ENCODE measurements at regions not wholly inside any gene's neighbourhood (a gene's known extent, or its start where the extent isn't known, plus 50 kb on each side); places are given as distances from the start of the nearest gene placed in this dataset.

DNA sequence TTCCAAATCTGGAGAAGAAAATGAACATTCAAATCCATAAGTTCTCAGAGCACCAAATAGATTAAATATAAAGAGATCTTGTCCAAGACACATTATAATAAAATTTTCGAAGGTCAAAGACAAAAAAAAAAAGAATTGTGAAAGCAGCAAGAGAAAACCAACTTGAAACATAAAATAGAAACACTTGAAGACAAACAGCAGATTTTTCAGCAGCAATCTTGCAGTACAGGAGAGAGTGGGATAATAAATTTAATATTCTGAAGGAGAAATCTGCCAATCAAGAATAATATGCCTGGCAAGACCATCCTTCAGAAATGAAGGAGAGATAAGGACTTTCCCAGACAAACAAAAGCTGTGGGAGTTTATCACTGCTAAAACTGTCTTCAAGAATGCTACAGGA, 150.5 kb upstream of the COL8A1 start:
- H3K4me3 ChIP-seq (ENCODE audit: low read depth, low read length), result no peak overlapping the region
- no peak for DNase-seq (ENCODE audit: low read depth)
- TF ChIP-seq, protein P1, sequence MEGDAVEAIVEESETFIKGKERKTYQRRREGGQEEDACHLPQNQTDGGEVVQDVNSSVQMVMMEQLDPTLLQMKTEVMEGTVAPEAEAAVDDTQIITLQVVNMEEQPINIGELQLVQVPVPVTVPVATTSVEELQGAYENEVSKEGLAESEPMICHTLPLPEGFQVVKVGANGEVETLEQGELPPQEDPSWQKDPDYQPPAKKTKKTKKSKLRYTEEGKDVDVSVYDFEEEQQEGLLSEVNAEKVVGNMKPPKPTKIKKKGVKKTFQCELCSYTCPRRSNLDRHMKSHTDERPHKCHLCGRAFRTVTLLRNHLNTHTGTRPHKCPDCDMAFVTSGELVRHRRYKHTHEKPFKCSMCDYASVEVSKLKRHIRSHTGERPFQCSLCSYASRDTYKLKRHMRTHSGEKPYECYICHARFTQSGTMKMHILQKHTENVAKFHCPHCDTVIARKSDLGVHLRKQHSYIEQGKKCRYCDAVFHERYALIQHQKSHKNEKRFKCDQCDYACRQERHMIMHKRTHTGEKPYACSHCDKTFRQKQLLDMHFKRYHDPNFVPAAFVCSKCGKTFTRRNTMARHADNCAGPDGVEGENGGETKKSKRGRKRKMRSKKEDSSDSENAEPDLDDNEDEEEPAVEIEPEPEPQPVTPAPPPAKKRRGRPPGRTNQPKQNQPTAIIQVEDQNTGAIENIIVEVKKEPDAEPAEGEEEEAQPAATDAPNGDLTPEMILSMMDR (IDR thresholded peaks at IDR 0.05; ENCODE audit: insufficient read depth, low read depth, low read length, missing control alignments), result no peak

DNA sequence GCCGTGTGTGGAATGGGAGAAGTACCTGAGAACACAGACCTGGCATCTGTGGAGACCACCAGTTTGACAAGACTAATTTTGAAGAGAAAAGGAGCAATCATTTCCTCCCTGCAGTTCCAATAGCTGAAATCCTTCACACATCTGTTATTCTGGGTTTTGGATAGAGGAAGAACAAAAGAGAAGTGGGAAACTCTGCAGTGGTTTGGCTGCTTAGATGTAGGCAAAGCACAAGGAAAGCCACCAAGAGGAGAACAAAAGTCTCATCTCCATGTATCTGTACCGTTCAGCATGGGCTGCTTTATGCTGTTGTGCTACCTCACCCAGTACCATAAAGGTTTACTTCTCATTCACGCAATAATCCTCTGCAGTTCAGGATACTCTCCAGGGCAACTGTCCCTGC, 153.1 kb upstream of the COL8A1 start:
- no peak overlapping the region for H3K4me3 ChIP-seq (ENCODE audit: low read depth, low read length)
- DNase-seq (ENCODE audit: low read depth), result no peak
- TF ChIP-seq, protein P1 (IDR thresholded peaks at IDR 0.05; ENCODE audit: insufficient read depth, low read depth, low read length, missing control alignments), result no peak

DNA sequence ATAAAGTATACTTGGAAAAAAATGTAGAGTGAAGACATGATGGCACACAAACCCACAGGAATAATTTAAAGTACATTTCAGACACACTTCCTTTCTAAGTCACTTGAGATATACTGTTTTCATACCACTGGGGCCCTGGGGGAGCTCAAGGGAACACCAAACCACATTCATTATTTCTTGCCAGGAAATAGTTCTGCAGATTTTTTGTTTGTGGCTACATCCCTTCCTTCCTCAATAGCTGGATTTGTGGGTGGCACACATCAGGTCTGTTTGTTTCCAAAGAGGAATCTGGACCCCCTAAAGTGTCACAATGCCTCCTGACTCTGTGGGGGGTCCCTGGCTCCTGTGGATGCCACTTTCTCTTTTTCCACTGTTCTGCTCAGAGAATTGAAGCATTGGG, 153.5 kb upstream of the COL8A1 start:
- TF ChIP-seq, protein P1 (IDR thresholded peaks at IDR 0.05; ENCODE audit: insufficient read depth, low read depth, low read length, missing control alignments), result no peak
- no peak for DNase-seq (ENCODE audit: low read depth)
- H3K4me3 ChIP-seq (ENCODE audit: low read depth, low read length), result no peak overlapping the region

DNA sequence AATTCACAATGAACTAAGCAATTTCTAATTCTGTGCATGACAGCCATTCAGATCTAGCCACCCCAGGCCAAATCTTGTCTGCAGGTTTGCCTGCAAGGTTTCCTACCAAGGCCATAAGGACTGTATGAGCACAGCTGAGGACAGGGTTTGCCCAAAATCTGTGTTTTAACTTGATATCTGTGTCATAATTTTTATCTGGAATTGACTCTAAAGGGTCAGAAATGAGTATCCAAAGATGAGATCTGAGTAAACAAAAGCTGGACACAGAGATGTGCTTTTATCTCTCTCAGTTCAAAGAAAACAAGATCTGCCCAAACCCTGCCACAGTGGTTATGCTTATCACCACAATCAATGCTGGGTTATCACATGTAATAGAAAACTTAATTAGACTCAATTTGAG, 154.6 kb upstream of the COL8A1 start:
- TF ChIP-seq, protein P1 (IDR thresholded peaks at IDR 0.05; ENCODE audit: insufficient read depth, low read depth, low read length, missing control alignments), result no peak
- no peak overlapping the region for H3K4me3 ChIP-seq (ENCODE audit: low read depth, low read length)

DNA sequence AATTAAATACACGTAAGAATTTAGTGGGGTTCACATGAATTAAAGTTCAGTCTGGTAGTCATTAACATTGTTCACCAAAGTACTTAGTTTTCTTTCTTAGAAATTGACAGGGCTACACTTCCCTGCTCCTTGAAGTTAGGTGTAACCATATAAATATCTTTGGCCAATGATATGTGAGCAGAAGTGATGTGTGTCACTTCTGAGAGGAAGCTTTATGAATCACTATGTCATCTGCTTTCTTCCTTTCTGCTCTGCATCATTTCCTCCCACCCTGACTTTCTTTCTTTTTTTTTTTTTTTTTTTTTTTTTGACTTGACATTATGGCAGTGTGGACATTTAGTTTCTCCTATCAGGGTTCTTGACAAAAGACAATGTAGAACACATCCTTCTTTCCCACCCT, 156.2 kb upstream of the COL8A1 start:
- no peak for DNase-seq (ENCODE audit: low read depth)
- no peak overlapping the region for H3K4me3 ChIP-seq (ENCODE audit: low read depth, low read length)
- TF ChIP-seq, protein P1 (IDR thresholded peaks at IDR 0.05; ENCODE audit: insufficient read depth, low read depth, low read length, missing control alignments), result no peak

More for the DNA sequence above, 154.6 kb upstream of the COL8A1 start:
- peak; percentile 23 for DNase-seq (ENCODE audit: low read depth)

DNA sequence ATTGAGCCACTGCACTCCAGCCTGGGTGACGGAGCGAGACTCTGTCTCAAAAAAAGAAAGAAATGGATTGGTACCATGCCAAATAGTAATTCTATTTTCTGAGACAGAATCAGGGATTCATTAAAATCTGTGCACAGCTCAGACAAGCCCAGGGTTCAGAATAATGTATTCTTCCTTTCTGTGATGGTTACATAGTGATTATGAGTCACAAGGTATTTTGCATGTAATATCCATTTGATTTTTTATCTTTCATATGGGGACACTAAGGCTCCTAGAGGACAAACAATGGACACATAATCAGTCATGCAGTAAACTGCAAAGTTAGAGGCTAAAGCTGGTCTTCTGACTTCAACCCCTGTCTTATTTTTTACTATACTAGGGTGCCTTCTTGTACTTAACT, 156.8 kb upstream of the COL8A1 start:
- H3K4me3 ChIP-seq (ENCODE audit: low read depth, low read length), result no peak overlapping the region
- no peak for DNase-seq (ENCODE audit: low read depth)
- TF ChIP-seq, protein P1 (IDR thresholded peaks at IDR 0.05; ENCODE audit: insufficient read depth, low read depth, low read length, missing control alignments), result no peak

DNA sequence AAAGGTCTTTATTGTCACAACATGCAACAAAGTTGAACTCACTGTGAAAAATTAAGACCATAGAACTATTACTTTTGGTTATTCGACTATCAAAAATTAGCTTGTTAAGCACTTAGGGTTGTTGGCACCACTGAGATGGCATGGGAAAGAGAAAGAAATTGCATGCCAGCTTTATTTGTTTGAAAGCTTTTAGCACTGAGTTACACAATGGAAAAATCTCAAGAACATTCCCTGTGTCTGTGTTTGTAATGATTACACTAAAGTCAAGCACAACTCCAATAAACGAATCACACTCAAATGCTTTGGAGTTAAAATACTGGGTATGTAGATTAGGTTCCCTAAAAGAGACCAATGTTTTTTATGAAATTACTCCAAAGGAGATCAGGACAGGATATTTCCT, 158.6 kb upstream of the COL8A1 start:
- no peak overlapping the region for H3K4me3 ChIP-seq (ENCODE audit: low read depth, low read length)
- DNase-seq (ENCODE audit: low read depth), result no peak
- TF ChIP-seq, protein P1 (IDR thresholded peaks at IDR 0.05; ENCODE audit: insufficient read depth, low read depth, low read length, missing control alignments), result no peak

All from GM12865 (cell line).